ENCODE measurements at regions not wholly inside any gene's neighbourhood (a gene's known extent, or its start where the extent isn't known, plus 50 kb on each side); places are given as distances from the start of the nearest gene placed in this dataset.
"Not testable (repeated sequence)": the region's sequence is repeated elsewhere in the genome, so short reads cannot be mapped to it uniquely, and the experiment has no call there.

- no peak for DNase-seq
Observed at GRCh38 chr4:27643101-27643500, 782.5 kb downstream of the STIM2 start.

GRCh38 chr4:27648416-27648815 is 787.8 kb downstream of the STIM2 start:
- no peak for DNase-seq

- no peak for DNase-seq
Observed at GRCh38 chr4:27662426-27662825, 801.8 kb downstream of the STIM2 start.

GRCh38 chr4:27666943-27667342 is 806.3 kb downstream of the STIM2 start:
- DNase-seq = peak; percentile 9

- DNase-seq = no peak
Observed at GRCh38 chr4:27668001-27668400, 807.4 kb downstream of the STIM2 start.

- DNase-seq = no peak
Observed at GRCh38 chr4:27678027-27678426, 817.4 kb downstream of the STIM2 start.

GRCh38 chr4:27684610-27685011 is 824.0 kb downstream of the STIM2 start:
- DNase-seq = peak; percentile 52

GRCh38 chr4:27685091-27685490 is 824.5 kb downstream of the STIM2 start:
- DNase-seq = no peak

GRCh38 chr4:27685947-27686346 is 825.3 kb downstream of the STIM2 start:
- DNase-seq = no peak

GRCh38 chr4:27692158-27692557 is 831.5 kb downstream of the STIM2 start:
- DNase-seq = peak; percentile 30

GRCh38 chr4:27692868-27693634 is 832.4 kb downstream of the STIM2 start:
- DNase-seq = no peak

GRCh38 chr4:27696257-27696656 is 835.6 kb downstream of the STIM2 start:
- DNase-seq = not testable (repeated sequence)

GRCh38 chr4:27701606-27702005 is 841.0 kb downstream of the STIM2 start:
- peak; percentile 62 for DNase-seq

- peak; percentile 71 for DNase-seq
Observed at GRCh38 chr4:27702730-27703431, 842.2 kb downstream of the STIM2 start.

- no peak for DNase-seq
Observed at GRCh38 chr4:27703771-27704170, 843.1 kb downstream of the STIM2 start.

GRCh38 chr4:27711041-27711440 is 850.4 kb downstream of the STIM2 start:
- DNase-seq = no peak

- no peak for DNase-seq
Observed at GRCh38 chr4:27714073-27714472, 853.4 kb downstream of the STIM2 start.

GRCh38 chr4:27716693-27717430 is 856.2 kb downstream of the STIM2 start:
- no peak for DNase-seq

- no peak for DNase-seq
Observed at GRCh38 chr4:27717431-27717755, 856.8 kb downstream of the STIM2 start.

- no peak for DNase-seq
Observed at GRCh38 chr4:27720010-27720766, 859.5 kb downstream of the STIM2 start.

GRCh38 chr4:27721193-27721592 is 860.6 kb downstream of the STIM2 start:
- DNase-seq = no peak

- no peak for DNase-seq
Observed at GRCh38 chr4:27728892-27729291, 868.3 kb downstream of the STIM2 start.

GRCh38 chr4:27742816-27743215 is 882.2 kb downstream of the STIM2 start:
- no peak for DNase-seq
